Sigmoid colon (tissue), 6 donors: ENCODE measurements at regions not wholly inside any gene's neighbourhood (a gene's known extent, or its start where the extent isn't known, plus 50 kb on each side); places are given as distances from the start of the nearest gene placed in this dataset.

Experiments used
- DNase-seq: peaks from one replicate; pipeline ENCODE4 v3.0.0-alpha.2; 2019
- H3K27ac ChIP-seq, 4 donors: fragments of 200-600 bp; sonication (generic); one replicate each; pipeline ENCODE4 v1.5.1; 2016 to 2019; ENCODE audit warnings: mild to moderate bottlenecking in 1 of 4
- H3K27me3 ChIP-seq, 3 donors: fragments of 200-600 bp; sonication (generic); one replicate each; pipeline ENCODE4 v1.5.1; 2019; ENCODE audit warnings: mild to moderate bottlenecking in 1 of 3
- H3K36me3 ChIP-seq, 4 donors: fragments of 200-600 bp; sonication (generic); one replicate each; pipeline ENCODE4 v1.5.1; 2016 to 2019
- H3K4me1 ChIP-seq, 4 donors: fragments of 200-600 bp; sonication (generic); one replicate each; pipeline ENCODE4 v1.5.1; 2017 to 2019
- H3K4me3 ChIP-seq, 4 donors: fragments of 200-600 bp; sonication (generic); one replicate each; pipeline ENCODE4 v1.5.1; 2017 to 2019; ENCODE audit warnings: mild to moderate bottlenecking in 2 of 4, moderate library complexity in 1 of 4
- H3K9me3 ChIP-seq, 4 donors: fragments of 200-600 bp in 3 of 4; sonication (generic) in 3 of 4; one replicate each; pipeline versions ENCODE4 v1.5.1 to v1.6.1; 2013 to 2019
- CTCF ChIP-seq, 4 experiments: fragments of 450-650 bp in 3 of 4; fragments of 200-600 bp in 1 of 4; IDR thresholded peaks; one replicate each; pipeline ENCODE4 v1.5.1; 2016 to 2019; ENCODE audit warnings: antibody characterized with exemption in 4 of 4, mild to moderate bottlenecking in 3 of 4, moderate library complexity in 2 of 4
- EP300 ChIP-seq, 4 donors: sonication (generic); formaldehyde crosslinking; IDR thresholded peaks; one replicate each; pipeline ENCODE4 v1.6.1; 2017; ENCODE audit warnings: antibody characterized with exemption in 4 of 4
- POLR2A ChIP-seq, 2 donors: fragments of 450-650 bp; IDR thresholded peaks; one replicate each; pipeline ENCODE4 v1.6.1; 2016; ENCODE audit warnings: antibody characterized with exemption in 2 of 2, mild to moderate bottlenecking in 2 of 2, moderate library complexity in 2 of 2
- POLR2AphosphoS5 ChIP-seq, 4 donors: sonication (generic); formaldehyde crosslinking; IDR thresholded peaks; one replicate each; pipeline ENCODE4 v1.6.1; 2017; ENCODE audit warnings: antibody characterized with exemption in 4 of 4
- WGBS, 2 donors: extraction: QIAGEN DNeasy Blood & Tissue Kit; methylation state at CpG; one replicate each; pipeline ENCODE4 v1.1.7; 2013; 5-methylcytosine and 5-hydroxymethylcytosine counted together
- intact Hi-C: fragments of 100-400 bp; cut with DNase I; formaldehyde crosslinking; loops from one replicate; pipeline ENCODE4 v1.15.1; 2023
- donor health status: healthy with polysubstance abuse.
- donor health status: healthy.

- no peak overlapping the region for H3K4me3 ChIP-seq
- WGBS, 2 donors = 89 to 97% methylated on average over 9 of the region's 9 CpGs
- no peak for DNase-seq
- no peaks in the 10 kb centered on the region for H3K9me3 ChIP-seq
- intact Hi-C loops = no loop called here
- no peaks in the 10 kb centered on the region for H3K27me3 ChIP-seq
- H3K36me3 ChIP-seq = no peaks in the 10 kb centered on the region
- TF ChIP-seq EP300 (IDR thresholded peaks at IDR 0.05) (no peak), CTCF (IDR thresholded peaks at IDR 0.05) (no peak), POLR2A (IDR thresholded peaks at IDR 0.05) (no peak), POLR2AphosphoS5 (IDR thresholded peaks at IDR 0.05) (no peak)
- no peak overlapping the region for H3K27ac ChIP-seq
- H3K4me1 ChIP-seq = no peaks in the 10 kb centered on the region
Observed at GRCh38 chr11:70541176-70541575, 142.8 kb downstream of the CTTN start.

- Histone ChIP-seq H3K36me3 (no peaks in the 10 kb centered on the region), H3K27me3 (no peaks in the 10 kb centered on the region), H3K4me3 (no peak overlapping the region), H3K9me3 (no peaks in the 10 kb centered on the region), H3K4me1 (no peaks in the 10 kb centered on the region), H3K27ac (no peak overlapping the region)
- WGBS, 2 donors = 93% methylated on average over 5 of the region's 5 CpGs
- intact Hi-C loops = no loop called here
- no peak for DNase-seq
- TF ChIP-seq CTCF (IDR thresholded peaks at IDR 0.05) (no peak), POLR2A (IDR thresholded peaks at IDR 0.05) (no peak), EP300 (IDR thresholded peaks at IDR 0.05) (no peak), POLR2AphosphoS5 (IDR thresholded peaks at IDR 0.05) (no peak)
Observed at GRCh38 chr11:70541699-70542098, 143.4 kb downstream of the CTTN start.

GRCh38 chr11:70542406-70542805 lies 144.1 kb downstream of the CTTN start:
- no peak overlapping the region for H3K27ac ChIP-seq
- no peaks in the 10 kb centered on the region for H3K36me3 ChIP-seq
- H3K4me1 ChIP-seq = no peaks in the 10 kb centered on the region
- H3K4me3 ChIP-seq = no peak overlapping the region
- WGBS, 2 donors = 87 to 93% methylated on average over 6 of the region's 6 CpGs
- TF ChIP-seq CTCF (IDR thresholded peaks at IDR 0.05) = no peak
- TF ChIP-seq POLR2AphosphoS5 (IDR thresholded peaks at IDR 0.05) = no peak
- no peak for TF ChIP-seq EP300 (IDR thresholded peaks at IDR 0.05)
- no peak for TF ChIP-seq POLR2A (IDR thresholded peaks at IDR 0.05)
- no peaks in the 10 kb centered on the region for H3K9me3 ChIP-seq
- no peak for DNase-seq
- intact Hi-C loops = no loop called here
- H3K27me3 ChIP-seq = no peaks in the 10 kb centered on the region

- no peaks in the 10 kb centered on the region for H3K27me3 ChIP-seq
- no peak overlapping the region for H3K27ac ChIP-seq
- WGBS, 2 donors = 93 to 97% methylated on average over 12 of the region's 12 CpGs
- DNase-seq = no peak
- no peaks in the 10 kb centered on the region for H3K4me1 ChIP-seq
- intact Hi-C loops = no loop called here
- H3K36me3 ChIP-seq = no peaks in the 10 kb centered on the region
- no peaks in the 10 kb centered on the region for H3K9me3 ChIP-seq
- TF ChIP-seq POLR2A (IDR thresholded peaks at IDR 0.05) (no peak), POLR2AphosphoS5 (IDR thresholded peaks at IDR 0.05) (no peak), EP300 (IDR thresholded peaks at IDR 0.05) (no peak)
- no peak overlapping the region for H3K4me3 ChIP-seq
Observed at GRCh38 chr11:70542811-70543210, 144.5 kb downstream of the CTTN start.

- no peak for TF ChIP-seq CTCF (IDR thresholded peaks at IDR 0.05)
- no peak for TF ChIP-seq EP300 (IDR thresholded peaks at IDR 0.05)
- no peak for TF ChIP-seq POLR2A (IDR thresholded peaks at IDR 0.05)
- TF ChIP-seq POLR2AphosphoS5 (IDR thresholded peaks at IDR 0.05) = no peak
- DNase-seq = no peak
- H3K4me1 ChIP-seq = no peaks in the 10 kb centered on the region
- H3K36me3 ChIP-seq = no peaks in the 10 kb centered on the region
- no peak overlapping the region for H3K4me3 ChIP-seq
- H3K27ac ChIP-seq = no peak overlapping the region
- intact Hi-C loops = no loop called here
- H3K27me3 ChIP-seq = no peaks in the 10 kb centered on the region
- 82 to 88% methylated on average over 7 of the region's 7 CpGs for WGBS, 2 donors
- no peaks in the 10 kb centered on the region for H3K9me3 ChIP-seq
Observed at GRCh38 chr11:70543611-70544010, 145.3 kb downstream of the CTTN start.
